A549 (cell line): ENCODE measurements at regions not wholly inside any gene's neighbourhood (a gene's known extent, or its start where the extent isn't known, plus 50 kb on each side); places are given as distances from the start of the nearest gene placed in this dataset.

Source experiments
- ATAC-seq, 2 experiments: fragments of 200-7000 bp in 1 of 2; fragments of >200 bp in 1 of 2; cut with Nextera tagmentation in 1 of 2; cut with Tn5 transposase in 1 of 2; 3 replicates each; pipeline versions ENCODE4 v1.8.0 to v1.9.1; 2018 to 2020; ENCODE audit warnings: mild to moderate bottlenecking in 1 of 2, moderate library complexity in 1 of 2
- CTCF ChIA-PET: fragments of 300-600 bp; sonication (Branson Sonifier 250); formaldehyde crosslinking; extraction: SDS; loops from one replicate; lab custom pipeline; 2021; ENCODE audit warnings: antibody characterized with exemption, inconsistent platforms; lab: Yijun Ruan, JAX
- POLR2A ChIA-PET: fragments of 350-600 bp; formaldehyde crosslinking; extraction: SDS; loops from one replicate; lab custom pipeline; 2021; ENCODE audit warnings: antibody characterized with exemption, inconsistent platforms; lab: Yijun Ruan, JAX
- DNase-seq, 2 experiments: peaks; one replicate each; pipeline versions ENCODE4 v3.0.0 to v3.0.0-alpha.2; 2011 to 2016; ENCODE audit warnings: low read depth in 1 of 2, low spot score in 1 of 2
- FAIRE-seq: peaks from 2 replicates; lab custom pipeline; 2011; peaks lifted over from hg19 to GRCh38; lab: Jason Lieb, UNC
- H3K27ac ChIP-seq, 2 experiments: fragments of >200 bp; sonication (Bioruptor Twin); formaldehyde crosslinking; 3 replicates each; pipeline ENCODE4 v1.5.1; 2016 to 2017
- H3K4me1 ChIP-seq: fragments of >200 bp; sonication (Bioruptor Twin); formaldehyde crosslinking; 3 replicates; pipeline ENCODE4 v1.6.1; 2016
- H3K4me2 ChIP-seq: fragments of >200 bp; sonication (Bioruptor Twin); formaldehyde crosslinking; 3 replicates; pipeline ENCODE4 v1.6.1; 2016
- H3K4me3 ChIP-seq: fragments of >200 bp; sonication (Bioruptor Twin); formaldehyde crosslinking; 3 replicates; pipeline ENCODE4 v1.5.1; 2016
- H3K9me3 ChIP-seq: fragments of >200 bp; sonication (Bioruptor Twin); formaldehyde crosslinking; 3 replicates; pipeline ENCODE4 v1.6.1; 2016
- CBX2 ChIP-seq: fragments of 200-600 bp; sonication (generic); IDR thresholded peaks from 2 replicates; pipeline ENCODE4 v1.6.1; 2016; ENCODE audit warnings: low read depth, mild to moderate bottlenecking, borderline replicate concordance
- CBX8 ChIP-seq: fragments of 200-600 bp; sonication (generic); IDR thresholded peaks from 2 replicates; pipeline ENCODE4 v1.6.1; 2016
- CEBPB ChIP-seq, 2 experiments: fragments of >200 bp in 1 of 2; sonication (Bioruptor Twin) in 1 of 2; formaldehyde crosslinking in 1 of 2; IDR thresholded peaks; 2 replicates each; pipeline ENCODE4 v1.6.1; 2012 to 2016
- CHD2 ChIP-seq: fragments of 150-350 bp; IDR thresholded peaks from 2 replicates; pipeline ENCODE4 v1.6.1; 2014; ENCODE audit warnings: low read length; ENCODE audit not compliant: partially characterized antibody
- CHD4 ChIP-seq: fragments of 200-600 bp; sonication (generic); IDR thresholded peaks from 2 replicates; pipeline ENCODE4 v1.6.1; 2016; ENCODE audit warnings: antibody characterized with exemption, mild to moderate bottlenecking, borderline replicate concordance
- EHMT2 ChIP-seq: fragments of 200-600 bp; sonication (generic); IDR thresholded peaks from 2 replicates; pipeline ENCODE4 v1.6.1; 2016; ENCODE audit warnings: antibody characterized with exemption, low read depth, mild to moderate bottlenecking, moderate library complexity
- EP300 ChIP-seq, 2 experiments: fragments of >200 bp; sonication (Bioruptor Twin); formaldehyde crosslinking; IDR thresholded peaks; 2 replicates in 1 of 2; 3 replicates in 1 of 2; pipeline ENCODE4 v1.6.1; 2016 to 2017
- FOSB ChIP-seq: fragments of 250-450 bp; sonication (Bioruptor Pico); IDR thresholded peaks from 2 replicates; pipeline ENCODE4 v1.5.0; 2020; ENCODE audit warnings: mild to moderate bottlenecking, moderate library complexity
- HOXA7 ChIP-seq: fragments of 250-450 bp; sonication (Bioruptor Pico); IDR thresholded peaks from 2 replicates; pipeline ENCODE4 v1.5.0; 2020; ENCODE audit warnings: mild to moderate bottlenecking, moderate library complexity
- HOXB13 ChIP-seq: fragments of 250-450 bp; sonication (Bioruptor Pico); IDR thresholded peaks from 2 replicates; pipeline ENCODE4 v1.5.0; 2020; ENCODE audit warnings: low read depth, mild to moderate bottlenecking, moderate library complexity
- JUNB ChIP-seq: fragments of >200 bp; sonication (Bioruptor Twin); formaldehyde crosslinking; IDR thresholded peaks from 2 replicates; pipeline ENCODE4 v1.6.1; 2016
- KDM5A ChIP-seq: fragments of 200-600 bp; sonication (generic); IDR thresholded peaks from 2 replicates; pipeline ENCODE4 v1.6.1; 2016; ENCODE audit warnings: antibody characterized with exemption, mild to moderate bottlenecking
- MAZ ChIP-seq: fragments of 150-350 bp; IDR thresholded peaks from 2 replicates; pipeline ENCODE4 v1.6.1; 2014; ENCODE audit warnings: antibody characterized with exemption, low read depth, low read length, borderline replicate concordance
- MYC ChIP-seq: IDR thresholded peaks from 2 replicates; pipeline ENCODE4 v1.6.1; 2012; ENCODE audit warnings: mild to moderate bottlenecking, inconsistent platforms, low read length, improper control_type of control experiment, borderline replicate concordance
- PHF8 ChIP-seq: fragments of 200-600 bp; sonication (generic); IDR thresholded peaks from 2 replicates; pipeline ENCODE4 v1.6.1; 2016; ENCODE audit warnings: low read depth, mild to moderate bottlenecking, antibody characterized with exemption, moderate library complexity, borderline replicate concordance
- POLR2AphosphoS2 ChIP-seq: conservative IDR thresholded peaks from 2 replicates; pipeline ENCODE4 v1.6.1; 2012; ENCODE audit warnings: low read length, improper control_type of control experiment, inconsistent platforms
- RNF2 ChIP-seq: fragments of 200-600 bp; sonication (generic); IDR thresholded peaks from 2 replicates; pipeline ENCODE4 v1.6.1; 2016; ENCODE audit warnings: low read depth, mild to moderate bottlenecking, antibody characterized with exemption, moderate library complexity, borderline replicate concordance
- TFCP2L1 ChIP-seq: fragments of 250-450 bp; sonication (Bioruptor Pico); IDR thresholded peaks from 2 replicates; pipeline ENCODE4 v1.5.0; 2021; ENCODE audit warnings: mild to moderate bottlenecking
- ZC3H11A ChIP-seq: fragments of 450-650 bp; IDR thresholded peaks from 2 replicates; pipeline ENCODE4 v1.6.1; 2014; ENCODE audit warnings: antibody characterized with exemption, mild to moderate bottlenecking
- ZFP36 ChIP-seq: fragments of 450-650 bp; IDR thresholded peaks from 2 replicates; pipeline ENCODE4 v1.6.1; 2014; ENCODE audit warnings: borderline replicate concordance; ENCODE audit not compliant: partially characterized antibody
- ZSCAN20 ChIP-seq: fragments of 250-450 bp; sonication (Bioruptor Pico); IDR thresholded peaks from 2 replicates; pipeline ENCODE4 v1.8.0; 2022; ENCODE audit warnings: mild to moderate bottlenecking, moderate library complexity
- WGBS: methylation state at CpG from one replicate; pipeline ENCODE4 v1.1.6; 2017; ENCODE audit errors: missing lambda C conversion rate; 5-methylcytosine and 5-hydroxymethylcytosine counted together
- TF ChIP-seq, protein P1 (sequence below): fragments of 450-650 bp; IDR thresholded peaks from 2 replicates; pipeline ENCODE4 v1.6.1; 2014; ENCODE audit warnings: antibody characterized with exemption
- TF ChIP-seq, protein P2 (sequence below): IDR thresholded peaks from 2 replicates; pipeline ENCODE4 v1.6.1; 2012

DNA sequence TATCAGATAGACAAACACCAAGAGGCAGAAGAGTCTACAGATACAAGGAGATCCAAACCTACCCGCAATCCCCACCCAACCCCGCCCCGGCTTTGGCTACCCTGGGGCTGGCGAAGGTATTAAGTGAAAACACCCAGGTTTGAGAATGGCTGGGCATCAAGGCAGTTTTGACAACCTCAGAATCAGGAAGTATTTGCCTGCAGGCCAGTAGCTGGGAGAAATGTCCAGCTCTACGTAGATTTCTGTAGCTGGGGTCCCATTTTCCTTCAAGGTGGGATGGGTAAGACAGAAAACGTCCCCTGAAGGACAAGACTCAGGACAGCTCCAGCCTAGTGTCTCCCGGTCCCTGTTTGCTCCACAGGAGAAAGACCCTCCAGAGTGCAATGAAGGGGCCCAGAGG, 101.8 kb upstream of the ERG start:
- H3K4me2 ChIP-seq = no peak overlapping the region
- FAIRE-seq (no peak), ATAC-seq (no peak), DNase-seq (no peak)
- TF ChIP-seq POLR2AphosphoS2 = no peak
- no peak for TF ChIP-seq EP300 (IDR thresholded peaks at IDR 0.05)
- TF ChIP-seq JUNB = no peak
- TF ChIP-seq TFCP2L1 (CRISPR knock-in tag) = no peak
- TF ChIP-seq ZFP36 = no peak
- no peak for TF ChIP-seq CBX2
- TF ChIP-seq FOSB (CRISPR knock-in tag) = no peak
- no peak for TF ChIP-seq ZSCAN20
- TF ChIP-seq, protein P1, sequence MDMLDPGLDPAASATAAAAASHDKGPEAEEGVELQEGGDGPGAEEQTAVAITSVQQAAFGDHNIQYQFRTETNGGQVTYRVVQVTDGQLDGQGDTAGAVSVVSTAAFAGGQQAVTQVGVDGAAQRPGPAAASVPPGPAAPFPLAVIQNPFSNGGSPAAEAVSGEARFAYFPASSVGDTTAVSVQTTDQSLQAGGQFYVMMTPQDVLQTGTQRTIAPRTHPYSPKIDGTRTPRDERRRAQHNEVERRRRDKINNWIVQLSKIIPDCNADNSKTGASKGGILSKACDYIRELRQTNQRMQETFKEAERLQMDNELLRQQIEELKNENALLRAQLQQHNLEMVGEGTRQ = no peak
- no peak for TF ChIP-seq MAZ
- ChIA-PET POLR2A (no interaction called here), CTCF (interaction anchor here (1.1 kb wide), 1 partner anchor 70 kb away, joined by 3 read pairs; no protein-coding TSS in a partner anchor)
- H3K4me1 ChIP-seq = no peaks in the 10 kb centered on the region
- H3K9me3 ChIP-seq = no peaks in the 10 kb centered on the region
- 18% methylated on average over 7 of the region's 7 CpGs for WGBS
- H3K27ac ChIP-seq = no peak overlapping the region
- H3K4me3 ChIP-seq = no peak overlapping the region

DNA sequence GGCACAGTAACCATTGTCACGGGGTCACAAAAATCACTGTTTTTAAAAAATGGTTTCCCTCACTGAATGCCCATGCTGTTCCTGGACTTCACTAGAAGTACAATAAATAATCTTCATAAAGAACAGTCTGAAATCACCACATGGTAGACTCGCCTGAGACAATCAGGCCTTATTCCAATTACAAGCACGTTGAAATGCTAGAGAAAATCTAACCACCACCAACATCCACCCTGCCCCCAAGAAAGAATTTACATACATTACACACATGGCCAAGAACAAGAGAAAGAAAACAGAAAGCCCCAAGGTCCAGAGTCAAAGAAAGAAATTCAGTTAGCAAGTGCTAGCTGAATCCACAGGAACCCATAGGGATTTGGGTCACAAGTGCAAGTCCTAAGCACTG, 107.0 kb upstream of the ERG start:
- DNase-seq = no peak
- Histone ChIP-seq H3K4me2 (no peak overlapping the region), H3K4me3 (no peak overlapping the region), H3K9me3 (no peaks in the 10 kb centered on the region), H3K27ac (no peak overlapping the region), H3K4me1 (no peaks in the 10 kb centered on the region)
- TF ChIP-seq TFCP2L1 (CRISPR knock-in tag) = no peak
- no peak for TF ChIP-seq RNF2
- no peak for TF ChIP-seq HOXA7 (CRISPR knock-in tag)
- no peak for TF ChIP-seq ZC3H11A
- no peak for TF ChIP-seq PHF8
- TF ChIP-seq, protein P1 = no peak
- no peak for TF ChIP-seq EHMT2
- TF ChIP-seq, protein P2, sequence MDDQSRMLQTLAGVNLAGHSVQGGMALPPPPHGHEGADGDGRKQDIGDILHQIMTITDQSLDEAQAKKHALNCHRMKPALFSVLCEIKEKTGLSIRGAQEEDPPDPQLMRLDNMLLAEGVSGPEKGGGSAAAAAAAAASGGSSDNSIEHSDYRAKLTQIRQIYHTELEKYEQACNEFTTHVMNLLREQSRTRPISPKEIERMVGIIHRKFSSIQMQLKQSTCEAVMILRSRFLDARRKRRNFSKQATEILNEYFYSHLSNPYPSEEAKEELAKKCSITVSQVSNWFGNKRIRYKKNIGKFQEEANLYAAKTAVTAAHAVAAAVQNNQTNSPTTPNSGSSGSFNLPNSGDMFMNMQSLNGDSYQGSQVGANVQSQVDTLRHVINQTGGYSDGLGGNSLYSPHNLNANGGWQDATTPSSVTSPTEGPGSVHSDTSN = no peak
- no peak for TF ChIP-seq MYC
- TF ChIP-seq MAZ = no peak
- no peak for TF ChIP-seq CBX8
- TF ChIP-seq CEBPB (IDR thresholded peaks at IDR 0.05) = no peak
- TF ChIP-seq CHD2 = no peak
- no peak for TF ChIP-seq HOXB13 (CRISPR knock-in tag)
- no peak for TF ChIP-seq CBX2
- no peak for TF ChIP-seq FOSB (CRISPR knock-in tag)
- ChIA-PET CTCF (interaction anchor here (1.0 kb wide), 1 partner anchor 522 kb away, joined by 3 read pairs; no protein-coding TSS in a partner anchor), POLR2A (no interaction called here)
- FAIRE-seq = no peak
- WGBS = 14% methylated on average over 3 of the region's 3 CpGs
- no peak for ATAC-seq

DNA sequence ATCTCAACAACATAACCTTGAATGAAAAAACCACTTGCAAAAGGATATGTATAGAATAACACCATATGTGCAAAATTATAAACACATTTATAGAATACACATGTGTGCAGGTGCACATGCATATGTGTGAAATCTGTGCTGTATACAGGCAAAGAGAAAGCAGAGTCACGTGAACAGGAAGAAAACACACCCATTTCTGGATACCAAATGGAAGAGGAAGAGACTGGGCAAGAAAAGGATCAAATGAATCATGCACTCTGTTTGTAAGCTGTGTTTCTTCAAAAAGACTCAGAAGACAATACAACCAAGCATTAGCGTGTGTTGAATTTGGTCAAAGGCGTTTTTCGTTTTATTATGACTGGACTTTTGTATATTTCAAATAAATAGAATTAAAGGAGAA, 111.3 kb upstream of the ERG start:
- ATAC-seq (no peak), FAIRE-seq (no peak)
- no peak overlapping the region for H3K27ac ChIP-seq

More for the DNA sequence above, 111.3 kb upstream of the ERG start:
- ChIA-PET POLR2A (no interaction called here), CTCF (no interaction called here)
- H3K4me3 ChIP-seq = no peak overlapping the region
- H3K9me3 ChIP-seq = no peaks in the 10 kb centered on the region
- DNase-seq = no peak
- WGBS = 46% methylated on average over 4 of the region's 4 CpGs
- no peaks in the 10 kb centered on the region for H3K4me1 ChIP-seq
- no peak overlapping the region for H3K4me2 ChIP-seq
- no peak for TF ChIP-seq CHD4
- TF ChIP-seq KDM5A = no peak
- TF ChIP-seq, protein P1 = no peak
